ENCODE measurements at regions not wholly inside any gene's neighbourhood (a gene's known extent, or its start where the extent isn't known, plus 50 kb on each side); places are given as distances from the start of the nearest gene placed in this dataset.
"Not testable (repeated sequence)": the region's sequence is repeated elsewhere in the genome, so short reads cannot be mapped to it uniquely, and the experiment has no call there.

DNA sequence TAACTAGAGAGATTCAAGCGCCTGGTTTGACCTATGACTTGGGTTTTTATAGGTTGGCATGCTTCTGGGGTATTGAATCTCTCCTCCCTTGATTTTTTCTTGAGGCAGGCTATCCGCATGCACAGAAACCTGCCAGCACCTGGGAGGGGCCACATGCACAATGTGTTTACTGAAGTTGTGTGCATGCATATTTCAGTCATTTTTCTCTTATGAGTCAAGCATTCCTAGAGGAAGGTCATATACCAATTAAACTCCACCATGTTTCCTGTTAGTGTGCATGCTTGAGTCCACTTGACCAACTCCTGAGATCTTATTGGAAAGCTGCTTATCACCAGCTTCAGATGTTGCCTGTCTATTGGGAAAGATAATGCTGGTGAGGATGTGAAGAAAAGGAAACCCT lies 1718.4 kb downstream of the LRRC4C start:
- Histone ChIP-seq H3K9me3 (ENCODE audit: control insufficient read depth, insufficient read depth, low read depth, low read length) (no peaks in the 10 kb centered on the region), H3K36me3 (ENCODE audit: control insufficient read depth in 2 of 2, insufficient read depth in 1 of 2, low read length in 2 of 2) (no peaks in the 10 kb centered on the region), H3K4me1 (ENCODE audit: control insufficient read depth, insufficient read depth, low read length) (no peaks in the 10 kb centered on the region), H3K27ac (ENCODE audit: extremely low read depth, low read depth, low read length) (no peak overlapping the region), H3K4me3 (ENCODE audit: low read depth, low read length) (no peak overlapping the region)
- ChIA-PET CTCF (no interaction called here), POLR2A (no interaction called here)
- no peak for TF ChIP-seq ZNF292 (tag by site-specific recombination; IDR thresholded peaks at IDR 0.05; ENCODE audit: borderline replicate concordance, low read depth)
- no peak for TF ChIP-seq ZNF10 (tag by site-specific recombination; IDR thresholded peaks at IDR 0.05)
- TF ChIP-seq, protein P1, sequence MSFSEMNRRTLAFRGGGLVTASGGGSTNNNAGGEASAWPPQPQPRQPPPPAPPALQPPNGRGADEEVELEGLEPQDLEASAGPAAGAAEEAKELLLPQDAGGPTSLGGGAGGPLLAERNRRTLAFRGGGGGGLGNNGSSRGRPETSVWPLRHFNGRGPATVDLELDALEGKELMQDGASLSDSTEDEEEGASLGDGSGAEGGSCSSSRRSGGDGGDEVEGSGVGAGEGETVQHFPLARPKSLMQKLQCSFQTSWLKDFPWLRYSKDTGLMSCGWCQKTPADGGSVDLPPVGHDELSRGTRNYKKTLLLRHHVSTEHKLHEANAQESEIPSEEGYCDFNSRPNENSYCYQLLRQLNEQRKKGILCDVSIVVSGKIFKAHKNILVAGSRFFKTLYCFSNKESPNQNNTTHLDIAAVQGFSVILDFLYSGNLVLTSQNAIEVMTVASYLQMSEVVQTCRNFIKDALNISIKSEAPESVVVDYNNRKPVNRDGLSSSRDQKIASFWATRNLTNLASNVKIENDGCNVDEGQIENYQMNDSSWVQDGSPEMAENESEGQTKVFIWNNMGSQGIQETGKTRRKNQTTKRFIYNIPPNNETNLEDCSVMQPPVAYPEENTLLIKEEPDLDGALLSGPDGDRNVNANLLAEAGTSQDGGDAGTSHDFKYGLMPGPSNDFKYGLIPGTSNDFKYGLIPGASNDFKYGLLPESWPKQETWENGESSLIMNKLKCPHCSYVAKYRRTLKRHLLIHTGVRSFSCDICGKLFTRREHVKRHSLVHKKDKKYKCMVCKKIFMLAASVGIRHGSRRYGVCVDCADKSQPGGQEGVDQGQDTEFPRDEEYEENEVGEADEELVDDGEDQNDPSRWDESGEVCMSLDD (tag by site-specific recombination; IDR thresholded peaks at IDR 0.05) = no peak
- TF ChIP-seq, protein P2, sequence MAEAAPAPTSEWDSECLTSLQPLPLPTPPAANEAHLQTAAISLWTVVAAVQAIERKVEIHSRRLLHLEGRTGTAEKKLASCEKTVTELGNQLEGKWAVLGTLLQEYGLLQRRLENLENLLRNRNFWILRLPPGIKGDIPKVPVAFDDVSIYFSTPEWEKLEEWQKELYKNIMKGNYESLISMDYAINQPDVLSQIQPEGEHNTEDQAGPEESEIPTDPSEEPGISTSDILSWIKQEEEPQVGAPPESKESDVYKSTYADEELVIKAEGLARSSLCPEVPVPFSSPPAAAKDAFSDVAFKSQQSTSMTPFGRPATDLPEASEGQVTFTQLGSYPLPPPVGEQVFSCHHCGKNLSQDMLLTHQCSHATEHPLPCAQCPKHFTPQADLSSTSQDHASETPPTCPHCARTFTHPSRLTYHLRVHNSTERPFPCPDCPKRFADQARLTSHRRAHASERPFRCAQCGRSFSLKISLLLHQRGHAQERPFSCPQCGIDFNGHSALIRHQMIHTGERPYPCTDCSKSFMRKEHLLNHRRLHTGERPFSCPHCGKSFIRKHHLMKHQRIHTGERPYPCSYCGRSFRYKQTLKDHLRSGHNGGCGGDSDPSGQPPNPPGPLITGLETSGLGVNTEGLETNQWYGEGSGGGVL (tag by site-specific recombination; IDR thresholded peaks at IDR 0.05) = no peak
- TF ChIP-seq ZNF521 (tag by site-specific recombination; IDR thresholded peaks at IDR 0.05) = no peak
- TF ChIP-seq ZSCAN16 (tag by site-specific recombination; IDR thresholded peaks at IDR 0.05) = no peak
- no peak for TF ChIP-seq ZNF266 (tag by site-specific recombination; IDR thresholded peaks at IDR 0.05; ENCODE audit: low read depth)

DNA sequence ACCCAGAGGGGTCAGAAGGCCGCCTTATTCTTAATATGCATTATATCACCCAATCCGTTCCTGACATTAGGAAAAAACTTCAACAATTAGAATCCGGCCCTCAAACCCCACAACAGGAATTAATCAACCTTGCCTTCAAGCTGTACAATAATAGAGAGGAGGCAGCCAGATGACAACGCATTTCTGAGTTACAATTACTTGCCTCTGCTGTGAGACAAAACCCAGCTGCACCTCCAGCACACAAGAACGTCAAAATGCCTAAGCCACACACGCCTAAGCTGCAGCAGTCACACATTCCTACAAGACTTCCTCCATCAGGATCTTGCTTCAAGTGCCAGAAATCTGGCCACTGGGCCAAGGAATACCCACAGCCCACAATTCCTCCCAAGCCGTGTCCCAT lies 1723.1 kb downstream of the LRRC4C start:
- H3K36me3 ChIP-seq (ENCODE audit: control insufficient read depth in 2 of 2, insufficient read depth in 1 of 2, low read length in 2 of 2); H3K4me1 ChIP-seq (ENCODE audit: control insufficient read depth, insufficient read depth, low read length); H3K4me3 ChIP-seq (ENCODE audit: low read depth, low read length); H3K27ac ChIP-seq (ENCODE audit: extremely low read depth, low read depth, low read length); CTCF ChIA-PET; H3K9me3 ChIP-seq (ENCODE audit: control insufficient read depth, insufficient read depth, low read depth, low read length); POLR2A ChIA-PET: not testable (repeated sequence)

DNA sequence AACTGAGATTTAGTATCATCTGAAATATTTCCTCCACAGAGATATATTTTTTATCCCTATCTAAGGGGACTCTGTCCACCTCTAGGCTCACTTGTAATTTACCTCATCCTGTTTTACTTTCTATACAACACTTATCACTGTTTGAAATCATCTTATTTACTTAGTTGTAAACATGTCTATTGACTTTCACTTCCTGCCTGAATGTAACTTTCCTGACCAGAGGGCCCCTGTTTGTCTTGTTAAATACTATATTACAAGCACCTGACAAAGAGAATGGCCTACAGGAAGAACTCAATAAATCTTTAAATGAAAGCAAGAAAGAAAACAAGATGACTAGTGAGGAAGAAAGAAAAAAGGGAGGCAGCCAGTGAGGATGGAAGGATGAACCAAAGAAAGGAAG lies 1727.5 kb downstream of the LRRC4C start:
- no peak overlapping the region for H3K27ac ChIP-seq (ENCODE audit: extremely low read depth, low read depth, low read length)
- H3K4me3 ChIP-seq (ENCODE audit: low read depth, low read length) = no peak overlapping the region
- no peaks in the 10 kb centered on the region for H3K36me3 ChIP-seq (ENCODE audit: control insufficient read depth in 2 of 2, insufficient read depth in 1 of 2, low read length in 2 of 2)
- ChIA-PET POLR2A (no interaction called here), CTCF (no interaction called here)
- H3K9me3 ChIP-seq (ENCODE audit: control insufficient read depth, insufficient read depth, low read depth, low read length) = no peaks in the 10 kb centered on the region
- H3K4me1 ChIP-seq (ENCODE audit: control insufficient read depth, insufficient read depth, low read length) = no peaks in the 10 kb centered on the region
- TF ChIP-seq, protein P3, sequence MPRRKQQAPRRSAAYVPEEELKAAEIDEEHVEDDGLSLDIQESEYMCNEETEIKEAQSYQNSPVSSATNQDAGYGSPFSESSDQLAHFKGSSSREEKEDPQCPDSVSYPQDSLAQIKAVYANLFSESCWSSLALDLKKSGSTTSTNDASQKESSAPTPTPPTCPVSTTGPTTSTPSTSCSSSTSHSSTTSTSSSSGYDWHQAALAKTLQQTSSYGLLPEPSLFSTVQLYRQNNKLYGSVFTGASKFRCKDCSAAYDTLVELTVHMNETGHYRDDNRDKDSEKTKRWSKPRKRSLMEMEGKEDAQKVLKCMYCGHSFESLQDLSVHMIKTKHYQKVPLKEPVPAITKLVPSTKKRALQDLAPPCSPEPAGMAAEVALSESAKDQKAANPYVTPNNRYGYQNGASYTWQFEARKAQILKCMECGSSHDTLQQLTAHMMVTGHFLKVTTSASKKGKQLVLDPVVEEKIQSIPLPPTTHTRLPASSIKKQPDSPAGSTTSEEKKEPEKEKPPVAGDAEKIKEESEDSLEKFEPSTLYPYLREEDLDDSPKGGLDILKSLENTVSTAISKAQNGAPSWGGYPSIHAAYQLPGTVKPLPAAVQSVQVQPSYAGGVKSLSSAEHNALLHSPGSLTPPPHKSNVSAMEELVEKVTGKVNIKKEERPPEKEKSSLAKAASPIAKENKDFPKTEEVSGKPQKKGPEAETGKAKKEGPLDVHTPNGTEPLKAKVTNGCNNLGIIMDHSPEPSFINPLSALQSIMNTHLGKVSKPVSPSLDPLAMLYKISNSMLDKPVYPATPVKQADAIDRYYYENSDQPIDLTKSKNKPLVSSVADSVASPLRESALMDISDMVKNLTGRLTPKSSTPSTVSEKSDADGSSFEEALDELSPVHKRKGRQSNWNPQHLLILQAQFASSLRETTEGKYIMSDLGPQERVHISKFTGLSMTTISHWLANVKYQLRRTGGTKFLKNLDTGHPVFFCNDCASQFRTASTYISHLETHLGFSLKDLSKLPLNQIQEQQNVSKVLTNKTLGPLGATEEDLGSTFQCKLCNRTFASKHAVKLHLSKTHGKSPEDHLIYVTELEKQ (tag by site-specific recombination; IDR thresholded peaks at IDR 0.05; ENCODE audit: borderline replicate concordance) = no peak
- TF ChIP-seq KLF7 (tag by site-specific recombination; IDR thresholded peaks at IDR 0.05; ENCODE audit: borderline replicate concordance) = no peak
- no peak for TF ChIP-seq ZNF341 (tag by site-specific recombination; IDR thresholded peaks at IDR 0.05; ENCODE audit: low read depth)
- no peak for TF ChIP-seq ZNF747 (tag by site-specific recombination; IDR thresholded peaks at IDR 0.05)
- TF ChIP-seq ZBTB17 (tag by site-specific recombination; IDR thresholded peaks at IDR 0.05) = no peak
- no peak for TF ChIP-seq ZNF394 (tag by site-specific recombination; IDR thresholded peaks at IDR 0.05; ENCODE audit: borderline replicate concordance)
- TF ChIP-seq ZBTB7A (tag by site-specific recombination; IDR thresholded peaks at IDR 0.05; ENCODE audit: low read depth) = no peak
- TF ChIP-seq, protein P1 (tag by site-specific recombination; IDR thresholded peaks at IDR 0.05) = no peak
- TF ChIP-seq ZNF223 (tag by site-specific recombination; IDR thresholded peaks at IDR 0.05) = no peak
- TF ChIP-seq, protein P4, sequence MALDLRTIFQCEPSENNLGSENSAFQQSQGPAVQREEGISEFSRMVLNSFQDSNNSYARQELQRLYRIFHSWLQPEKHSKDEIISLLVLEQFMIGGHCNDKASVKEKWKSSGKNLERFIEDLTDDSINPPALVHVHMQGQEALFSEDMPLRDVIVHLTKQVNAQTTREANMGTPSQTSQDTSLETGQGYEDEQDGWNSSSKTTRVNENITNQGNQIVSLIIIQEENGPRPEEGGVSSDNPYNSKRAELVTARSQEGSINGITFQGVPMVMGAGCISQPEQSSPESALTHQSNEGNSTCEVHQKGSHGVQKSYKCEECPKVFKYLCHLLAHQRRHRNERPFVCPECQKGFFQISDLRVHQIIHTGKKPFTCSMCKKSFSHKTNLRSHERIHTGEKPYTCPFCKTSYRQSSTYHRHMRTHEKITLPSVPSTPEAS (tag by site-specific recombination; IDR thresholded peaks at IDR 0.05) = no peak
- TF ChIP-seq ZNF48 (tag by site-specific recombination; IDR thresholded peaks at IDR 0.05) = no peak

All from HEK293 (cell line).